NCI-H460 (cell line): ENCODE measurements at regions not wholly inside any gene's neighbourhood (a gene's known extent, or its start where the extent isn't known, plus 50 kb on each side); places are given as distances from the start of the nearest gene placed in this dataset.
"Not testable (repeated sequence)": the region's sequence is repeated elsewhere in the genome, so short reads cannot be mapped to it uniquely, and the experiment has no call there.

Experiments used
- DNase-seq: peaks from one replicate; pipeline ENCODE4 v3.0.0-alpha.2; 2016; ENCODE audit warnings: low read depth; ENCODE audit errors: extremely low read depth

GRCh38 chr6:82626946-82627345, 263.3 kb downstream of the TPBG start:
- not testable (repeated sequence) for DNase-seq

DNA sequence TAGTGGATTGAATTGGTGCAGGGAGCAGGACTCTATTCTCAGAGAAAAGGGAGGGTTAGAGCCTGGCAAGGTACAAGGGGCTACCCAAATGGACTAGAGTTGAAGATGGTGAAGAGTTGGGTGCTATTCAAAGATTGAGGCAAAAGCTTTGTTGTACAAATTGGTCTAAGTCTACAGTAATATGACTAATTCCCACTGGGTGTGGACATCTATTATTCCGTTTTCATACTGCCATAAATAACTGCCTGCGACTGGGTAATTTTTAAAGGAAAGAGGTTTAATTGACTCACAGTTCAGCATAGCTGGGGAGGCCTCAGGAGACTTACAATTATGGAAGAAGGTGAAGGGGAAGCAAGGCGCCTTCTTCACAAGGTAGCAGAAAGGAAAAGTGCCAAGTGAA, 266.3 kb downstream of the TPBG start:
- DNase-seq = no peak

- DNase-seq = no peak
These were observed 278.1 kb downstream of the TPBG start for GRCh38 chr6:82641677-82642076.

- DNase-seq = no peak
These were observed 282.1 kb downstream of the TPBG start for GRCh38 chr6:82645536-82646230.

- DNase-seq = no peak
These were observed 282.6 kb downstream of the TPBG start for GRCh38 chr6:82646231-82646615.

- no peak for DNase-seq
These were observed 288.3 kb downstream of the TPBG start for GRCh38 chr6:82651845-82652335.

- no peak for DNase-seq
These were observed 315.6 kb downstream of the TPBG start for GRCh38 chr6:82679232-82679631.

GRCh38 chr6:82680192-82680591, 316.6 kb downstream of the TPBG start:
- DNase-seq = no peak

DNA sequence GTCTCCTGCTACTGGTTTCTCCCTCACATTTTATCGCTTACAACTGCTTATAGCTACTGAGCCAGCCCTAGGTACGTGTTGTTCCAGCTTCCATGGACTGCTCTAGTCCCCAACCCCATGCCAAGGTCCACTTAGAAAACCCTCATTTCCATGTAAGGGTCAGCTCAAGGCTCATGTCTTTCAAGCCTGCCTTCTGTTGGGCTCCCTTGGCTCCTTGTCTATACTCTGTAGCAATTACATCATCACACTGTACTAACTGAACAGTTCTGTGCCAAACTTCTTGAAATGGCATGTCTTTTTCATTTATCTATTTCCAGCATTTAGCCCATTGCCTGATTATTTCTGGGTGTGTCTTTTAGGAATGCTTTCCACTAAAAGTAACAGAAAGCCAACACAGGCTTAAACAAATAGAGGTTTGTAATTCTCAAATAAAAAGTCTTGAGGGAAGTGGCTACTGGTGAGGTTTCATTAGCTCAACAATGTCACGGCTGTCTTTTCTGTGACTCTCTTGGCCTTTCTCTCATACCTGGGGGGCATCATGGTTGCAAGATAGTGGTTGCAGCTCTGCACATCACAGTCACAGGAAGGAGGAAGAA, 317.6 kb downstream of the TPBG start:
- no peak for DNase-seq

DNA sequence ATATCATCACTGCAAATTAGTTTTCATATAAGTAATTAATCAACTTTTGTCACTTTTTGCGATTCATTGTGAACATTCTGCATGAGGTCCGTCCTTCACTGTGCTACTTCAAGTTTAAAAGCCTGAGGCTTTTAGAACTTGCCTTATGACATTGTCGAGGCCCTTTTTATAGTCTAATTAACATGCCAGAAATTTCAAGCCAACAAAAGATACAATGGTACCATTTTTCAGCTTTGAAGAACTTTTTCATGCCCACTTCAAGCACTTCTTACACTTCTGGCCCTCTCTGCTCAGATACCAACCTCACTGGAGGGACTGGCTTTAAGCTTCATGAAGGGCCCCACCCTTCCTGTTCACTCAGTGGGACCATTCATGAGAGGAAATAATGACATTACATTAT, 323.1 kb downstream of the TPBG start:
- no peak for DNase-seq

- DNase-seq = no peak
These were observed 324.2 kb downstream of the TPBG start for GRCh38 chr6:82687855-82688254.

GRCh38 chr6:82690283-82690682, 326.7 kb downstream of the TPBG start:
- DNase-seq = no peak

- no peak for DNase-seq
These were observed 328.4 kb downstream of the TPBG start for GRCh38 chr6:82691997-82692396.

DNA sequence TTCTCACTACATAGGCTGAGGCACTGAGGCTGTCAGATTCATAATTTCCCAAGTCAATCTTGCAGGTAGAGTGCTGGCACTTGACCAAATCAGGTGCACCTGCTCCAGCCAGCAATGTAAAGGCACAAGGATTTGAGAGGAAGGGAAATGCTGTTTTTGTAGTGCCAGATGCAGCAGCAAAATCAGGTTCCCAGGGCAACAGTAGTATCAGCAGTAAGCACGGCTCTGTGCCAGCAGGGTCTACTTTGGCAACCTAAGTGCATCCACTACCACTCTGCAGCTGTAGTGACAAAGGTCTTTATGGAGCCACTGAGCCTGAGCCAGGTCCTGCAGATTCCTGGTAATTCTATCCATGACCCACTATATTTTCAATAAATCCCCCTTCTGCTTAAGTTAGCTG, 329.5 kb downstream of the TPBG start:
- DNase-seq = no peak

DNA sequence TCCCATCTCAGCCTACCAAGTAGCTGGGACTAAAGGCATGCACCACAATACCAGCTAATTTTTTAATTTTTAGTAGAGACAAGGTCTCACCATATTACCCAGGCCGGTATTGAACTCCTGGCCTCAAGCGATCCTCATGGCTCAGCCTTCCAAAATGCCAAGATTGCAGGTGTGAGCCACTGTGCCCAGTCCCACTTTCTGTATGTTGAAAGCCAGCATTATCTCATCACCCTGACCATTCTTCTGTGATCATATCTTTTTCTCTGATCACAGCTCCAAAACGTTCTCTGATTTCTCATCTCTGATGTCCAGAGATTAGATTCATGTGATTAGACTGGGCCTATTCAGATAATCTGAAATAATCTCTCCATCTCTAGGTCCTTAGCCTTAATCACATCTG, 337.7 kb downstream of the TPBG start:
- no peak for DNase-seq

GRCh38 chr6:82702574-82702973, 339.0 kb downstream of the TPBG start:
- no peak for DNase-seq

DNA sequence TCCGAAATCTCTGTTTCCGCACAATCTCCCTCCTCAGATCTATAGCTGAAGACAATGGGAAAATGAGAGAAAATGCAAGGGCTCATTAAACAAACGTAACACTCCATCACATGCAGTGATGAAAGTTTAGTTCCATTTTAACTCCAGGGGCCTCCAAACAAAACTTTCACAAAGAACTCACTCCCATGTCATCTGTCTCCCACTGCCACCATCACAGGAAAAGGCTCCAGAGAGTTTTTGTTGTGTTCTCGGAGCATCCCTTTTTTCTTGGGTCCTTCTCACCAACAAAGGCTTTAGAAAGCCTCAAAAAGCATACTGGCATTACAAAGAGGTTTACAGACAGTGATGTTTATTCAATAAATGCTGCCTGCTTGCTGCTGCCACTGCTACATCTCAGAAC, 339.6 kb downstream of the TPBG start:
- DNase-seq = no peak

DNA sequence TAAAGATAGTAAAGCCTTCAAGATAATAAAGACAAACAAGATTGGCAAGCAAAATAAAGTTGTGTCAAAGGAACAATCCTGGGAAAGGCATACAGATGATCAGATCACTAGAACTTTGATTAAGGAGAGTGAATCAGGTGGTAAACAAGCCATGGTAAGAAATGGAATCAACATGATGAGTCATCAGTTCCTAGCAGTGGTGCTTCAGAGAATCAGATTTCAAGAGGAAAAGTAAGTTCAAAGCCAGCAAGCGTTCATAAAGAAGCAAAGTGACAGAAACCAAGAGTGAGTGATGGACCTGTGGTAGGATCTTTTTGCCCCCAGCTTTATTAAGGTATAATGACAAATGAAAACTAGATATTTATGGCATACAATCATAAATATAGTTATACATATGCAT, 340.4 kb downstream of the TPBG start:
- no peak for DNase-seq

DNA sequence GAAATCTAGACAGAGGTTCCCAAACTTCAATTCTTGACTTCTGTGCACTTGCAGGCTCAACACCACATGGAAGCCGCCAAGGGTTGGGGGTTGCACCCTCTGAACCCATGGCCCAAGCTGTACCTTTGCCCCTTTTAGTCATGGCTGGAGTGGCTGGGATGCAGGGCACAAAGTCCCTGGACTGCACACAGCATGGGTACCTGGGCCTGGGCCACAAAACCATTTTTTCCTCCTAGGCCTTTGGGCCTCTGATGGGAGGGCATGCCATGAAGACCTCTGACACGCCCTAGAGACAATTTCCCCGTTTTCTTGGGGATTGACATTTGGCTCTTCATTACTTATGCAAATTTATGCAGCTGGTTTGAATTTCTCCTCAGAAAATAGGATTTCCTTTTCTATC, 342.0 kb downstream of the TPBG start:
- DNase-seq = no peak

- no peak for DNase-seq
These were observed 347.6 kb downstream of the TPBG start for GRCh38 chr6:82711105-82711827.

DNA sequence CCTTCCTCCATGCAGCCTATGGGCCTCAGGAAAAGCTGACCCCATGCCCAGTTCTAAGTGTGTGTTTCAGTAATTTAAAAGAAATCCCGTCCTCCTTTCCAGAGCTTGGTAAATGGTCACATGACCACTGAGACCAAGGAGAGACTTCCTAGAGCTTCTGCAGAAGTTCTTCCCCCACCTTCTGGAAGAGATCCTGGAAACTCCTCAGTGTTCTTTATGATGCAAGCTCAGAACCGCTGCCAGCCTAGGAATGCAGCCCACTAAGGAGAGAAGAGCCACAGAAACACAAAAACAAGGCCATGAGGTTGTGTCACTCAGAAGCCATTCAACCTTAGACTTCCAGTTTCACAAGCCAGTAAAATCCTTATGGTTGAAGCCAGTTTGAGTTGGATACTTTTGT, 348.4 kb downstream of the TPBG start:
- DNase-seq = no peak

DNA sequence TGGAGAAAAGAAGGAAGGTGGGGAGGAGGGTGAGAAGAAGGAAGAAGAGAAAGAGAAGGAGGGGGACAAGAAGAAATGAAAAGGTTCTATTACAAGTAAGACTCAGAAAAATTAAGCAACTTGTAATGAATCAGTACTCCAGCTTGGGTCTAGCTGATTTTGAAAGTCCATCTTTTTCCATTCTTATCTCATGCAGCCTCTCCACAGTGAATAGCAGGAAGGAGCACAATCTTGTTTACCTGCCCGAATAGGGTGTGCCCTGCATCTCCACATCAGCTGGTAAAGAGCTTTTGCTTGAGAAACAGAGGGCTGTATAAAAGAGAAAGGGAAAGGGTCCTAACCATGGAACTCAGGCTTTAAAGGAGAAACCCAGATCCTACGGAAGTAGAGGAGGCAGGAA, 348.8 kb downstream of the TPBG start:
- no peak for DNase-seq
